ENCODE measurements at regions not wholly inside any gene's neighbourhood (a gene's known extent, or its start where the extent isn't known, plus 50 kb on each side); places are given as distances from the start of the nearest gene placed in this dataset.

DNA sequence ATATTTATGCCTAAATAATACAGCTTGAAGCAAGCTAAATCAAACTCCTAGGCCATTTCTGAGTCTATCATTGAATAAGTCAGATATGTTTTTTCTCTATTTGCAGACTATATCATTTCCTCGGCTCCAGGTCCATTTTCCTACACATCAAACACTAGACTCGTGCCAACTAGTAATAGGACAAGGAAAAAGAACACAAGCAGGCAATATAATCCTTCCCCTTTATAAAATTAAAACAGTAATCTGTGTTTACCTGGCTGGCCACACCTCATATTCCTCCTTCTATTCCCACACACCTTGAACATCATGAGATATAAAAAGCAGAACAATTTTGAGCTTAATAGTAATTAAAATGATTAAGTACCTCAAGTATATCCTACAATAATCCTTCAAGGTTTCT, 325.7 kb downstream of the TFEC start:
- no peak for DNase-seq

DNA sequence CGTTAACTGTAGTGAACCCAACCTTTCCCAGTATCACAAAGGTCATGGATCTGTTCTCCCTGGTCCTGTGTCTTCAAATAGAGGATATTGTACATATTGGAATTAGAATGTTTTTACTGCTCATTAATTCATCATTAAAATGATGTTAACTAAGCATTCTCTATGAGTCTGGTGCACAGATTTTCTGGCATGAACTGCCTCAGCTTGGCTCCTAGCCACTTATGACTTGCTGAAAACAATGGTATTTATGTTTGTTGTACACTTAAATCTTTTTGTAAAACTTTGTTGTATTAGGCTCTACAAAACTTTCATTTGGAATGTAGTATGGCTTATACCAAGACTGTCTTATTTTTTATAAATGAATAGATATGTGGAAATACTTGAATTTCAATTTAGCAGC, 329.4 kb downstream of the TFEC start:
- DNase-seq, result no peak

DNA sequence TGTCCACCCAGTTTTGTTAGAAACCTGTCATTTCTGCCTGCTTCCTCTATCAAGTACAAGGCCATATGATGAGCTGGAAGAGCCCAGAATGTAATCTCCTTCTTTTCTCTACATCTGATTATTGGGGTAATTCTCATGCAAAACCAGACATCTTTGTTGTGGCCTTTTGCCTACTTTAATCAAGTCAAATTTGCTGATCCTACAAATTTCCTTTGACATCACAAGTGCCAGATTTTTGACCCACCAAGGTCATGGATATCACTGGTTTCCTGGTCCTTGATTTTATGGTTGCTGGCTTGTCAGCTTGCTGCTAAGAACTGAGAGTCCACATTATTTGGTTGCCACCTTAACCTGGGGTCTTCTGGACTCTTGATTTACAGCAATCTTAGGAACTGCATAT, 336.1 kb downstream of the TFEC start:
- DNase-seq, result no peak

DNA sequence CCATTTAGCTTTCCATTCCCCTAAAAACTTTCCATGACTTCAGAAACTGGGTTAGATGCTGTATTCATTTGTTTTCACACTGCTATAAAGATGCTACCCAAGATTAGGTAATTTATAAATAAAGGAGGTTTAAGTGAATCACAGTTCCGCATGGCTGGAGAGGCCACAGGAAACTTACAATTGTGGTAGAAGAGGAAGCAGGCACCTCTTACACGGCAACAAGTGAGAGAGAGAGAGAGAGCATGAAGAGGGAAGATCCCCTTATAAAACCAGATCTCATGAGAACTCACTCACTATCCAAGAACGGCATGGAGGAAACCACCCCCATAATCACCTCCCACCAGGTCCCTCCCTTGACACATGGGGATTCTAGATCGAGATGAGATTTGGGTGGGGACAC, 336.8 kb downstream of the TFEC start:
- no peak for DNase-seq

DNA sequence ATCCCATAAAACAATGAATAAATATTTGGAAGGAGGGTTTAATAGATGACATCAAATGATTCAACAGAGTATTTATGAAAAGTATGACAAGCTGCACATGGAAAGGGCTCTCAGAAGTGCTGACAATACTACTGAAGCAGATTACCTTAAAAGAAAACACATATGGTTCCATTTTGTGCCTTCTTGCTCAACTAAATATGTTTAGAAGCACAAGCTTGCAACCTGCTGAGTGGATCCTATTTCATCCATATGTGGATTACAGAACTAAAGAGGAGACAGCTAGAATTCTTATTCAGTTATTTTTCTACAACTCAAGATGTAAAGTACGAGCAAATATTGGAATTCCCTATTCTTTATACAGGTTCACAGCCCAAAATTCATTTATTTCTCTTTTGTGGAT, 340.6 kb downstream of the TFEC start:
- no peak for DNase-seq

DNA sequence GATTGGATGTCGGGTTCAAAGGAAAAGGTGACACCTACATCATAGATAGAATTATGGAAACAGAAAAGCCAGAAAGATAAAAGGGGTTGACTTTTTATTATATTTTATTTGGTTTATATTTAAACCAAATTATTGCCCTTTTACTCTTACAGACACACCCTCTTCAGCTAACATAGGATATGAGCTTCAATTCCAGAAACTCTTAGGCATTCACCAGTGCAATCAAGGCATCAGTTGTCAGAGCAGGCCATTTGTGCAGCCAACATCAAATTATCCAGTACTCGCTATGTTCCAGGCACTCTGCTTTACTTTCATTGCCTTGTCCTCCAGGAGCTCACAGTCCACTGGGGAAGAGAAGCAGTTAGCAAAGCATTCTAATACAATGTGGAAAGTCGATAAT, 347.5 kb downstream of the TFEC start:
- no peak for DNase-seq

DNA sequence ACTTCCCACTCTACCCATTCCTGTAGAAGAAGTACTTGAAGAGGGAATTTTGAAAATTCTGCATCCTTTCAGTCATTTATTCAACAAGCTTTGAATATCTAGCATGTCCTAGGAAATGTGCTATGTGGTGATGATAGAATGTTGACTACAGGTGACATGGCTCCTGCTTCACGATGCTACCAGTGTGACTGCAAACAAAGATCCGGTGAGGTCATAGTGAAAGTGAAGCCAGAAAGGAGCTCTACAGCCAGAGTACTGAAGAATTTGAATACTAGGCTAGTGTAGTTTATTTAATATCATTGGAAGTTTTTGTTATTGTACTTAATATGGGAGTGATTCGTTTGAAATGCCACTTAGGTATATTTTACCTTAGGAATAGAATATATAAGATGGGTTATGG, 348.1 kb downstream of the TFEC start:
- no peak for DNase-seq

DNA sequence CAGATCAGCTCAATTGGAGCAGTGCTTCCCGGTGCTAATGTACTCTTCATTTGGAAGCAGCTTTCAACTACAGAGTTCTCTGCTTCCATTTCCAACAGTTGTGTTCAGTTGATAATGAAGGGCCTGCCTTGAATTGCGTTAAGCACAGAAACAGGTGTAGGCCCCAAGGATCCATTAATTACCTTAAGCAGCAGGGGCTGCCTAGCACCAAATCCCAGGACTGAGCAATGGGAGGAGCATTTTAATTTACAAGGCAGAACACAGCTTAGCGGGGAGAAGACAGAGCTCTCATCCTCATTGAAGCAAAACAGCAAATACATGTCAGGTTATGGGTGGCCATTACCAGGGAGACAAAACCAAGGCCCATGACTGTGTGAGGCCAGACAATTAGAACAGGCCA, 349.6 kb downstream of the TFEC start:
- no peak for DNase-seq

DNA sequence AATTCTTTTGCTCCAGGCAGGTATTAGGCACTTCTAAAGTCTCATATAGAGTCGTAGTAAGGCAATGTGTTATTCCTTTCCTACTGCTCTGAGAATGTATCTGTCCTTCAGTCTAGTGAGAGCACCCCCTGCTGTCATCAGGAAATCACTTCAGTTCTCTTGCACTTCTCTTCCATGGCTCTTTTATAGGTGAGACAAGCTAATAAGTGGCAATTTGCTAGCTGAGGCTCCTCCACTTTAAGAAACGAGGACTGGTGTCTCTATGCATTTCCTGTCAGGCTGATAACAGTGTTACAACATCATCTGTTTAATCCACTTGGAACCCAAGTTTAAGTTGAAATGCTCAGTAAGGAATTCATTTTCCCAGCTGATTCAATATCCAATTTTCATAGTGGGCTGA, 350.6 kb downstream of the TFEC start:
- DNase-seq, result no peak

DNA sequence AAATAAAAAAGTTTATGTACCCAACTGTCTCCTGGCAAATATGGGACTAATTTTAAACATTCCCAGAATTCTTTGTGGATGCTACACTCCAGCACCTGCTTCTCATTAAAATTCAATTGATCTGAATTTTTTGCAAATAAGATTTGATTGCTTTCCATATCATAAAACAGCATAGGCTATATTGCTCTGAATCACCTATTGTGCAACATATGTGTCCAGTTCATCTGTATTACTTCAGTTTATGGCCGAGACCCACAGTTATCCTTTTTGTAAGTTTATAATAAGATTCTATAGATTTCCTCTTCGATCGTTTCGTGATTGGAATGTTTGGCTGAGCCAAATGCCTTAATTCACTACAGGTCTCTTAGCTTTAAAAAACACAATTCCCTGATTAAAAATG, 351.1 kb downstream of the TFEC start:
- DNase-seq, result no peak

DNA sequence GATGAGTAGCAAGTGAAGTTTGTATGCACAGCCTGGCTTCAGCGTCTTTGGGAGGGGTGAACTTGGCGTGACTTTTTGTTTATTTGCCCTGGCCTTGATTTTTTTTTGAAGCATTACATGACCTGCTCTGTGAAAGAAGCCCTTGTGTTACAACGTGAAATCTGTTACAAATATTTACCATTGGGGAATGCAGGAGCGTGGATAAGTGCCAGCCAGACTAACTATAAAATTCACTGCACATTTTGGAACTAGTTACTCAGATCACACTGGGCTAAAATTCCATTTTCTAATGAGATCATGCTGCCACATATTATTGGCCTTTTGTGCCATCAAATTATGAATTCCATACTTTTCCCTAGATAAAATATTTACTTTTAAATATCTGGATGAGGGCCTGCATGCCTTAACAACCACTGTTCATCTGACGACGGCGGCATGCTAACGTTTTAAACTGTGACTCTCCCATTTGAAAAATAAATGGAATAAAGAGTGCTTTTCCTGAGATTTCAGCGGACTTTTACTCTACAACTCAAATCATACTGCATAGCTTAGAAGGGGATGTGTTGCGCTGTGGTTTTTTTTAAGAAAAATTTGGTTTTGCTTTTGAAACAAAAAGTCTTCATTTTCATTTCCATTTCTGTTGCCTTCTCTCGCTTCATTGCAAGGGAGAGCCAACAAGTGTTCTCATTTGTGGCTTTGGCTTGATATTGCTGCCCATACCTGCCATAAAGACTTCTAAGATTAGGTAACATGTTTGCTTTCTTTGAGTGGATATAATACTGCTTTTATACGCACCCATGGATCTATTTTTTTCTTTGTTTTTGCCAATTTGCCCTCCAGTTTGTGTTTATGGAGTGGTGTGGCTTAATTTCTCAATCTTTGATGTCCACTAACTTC, 352.2 kb downstream of the TFEC start:
- no peak for DNase-seq

DNA sequence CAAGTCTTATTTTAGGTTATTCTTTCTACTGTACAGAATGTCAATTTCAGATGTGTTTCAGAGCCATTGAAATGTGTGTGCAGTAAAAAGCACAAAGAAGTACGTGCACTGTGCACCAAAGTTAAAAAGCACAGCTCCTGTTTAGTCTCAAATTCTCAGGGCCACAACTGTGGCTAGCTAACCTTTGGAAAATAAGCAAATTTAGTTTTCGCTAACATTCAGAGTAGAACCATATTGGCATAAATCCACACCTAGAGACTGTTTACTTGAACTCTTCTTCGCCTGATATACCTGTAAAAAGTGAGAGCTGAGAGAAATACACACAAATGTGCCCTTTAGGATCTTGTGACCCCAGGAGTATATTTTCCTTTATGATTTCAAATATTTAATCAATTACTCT, 353.9 kb downstream of the TFEC start:
- DNase-seq, result no peak

DNA sequence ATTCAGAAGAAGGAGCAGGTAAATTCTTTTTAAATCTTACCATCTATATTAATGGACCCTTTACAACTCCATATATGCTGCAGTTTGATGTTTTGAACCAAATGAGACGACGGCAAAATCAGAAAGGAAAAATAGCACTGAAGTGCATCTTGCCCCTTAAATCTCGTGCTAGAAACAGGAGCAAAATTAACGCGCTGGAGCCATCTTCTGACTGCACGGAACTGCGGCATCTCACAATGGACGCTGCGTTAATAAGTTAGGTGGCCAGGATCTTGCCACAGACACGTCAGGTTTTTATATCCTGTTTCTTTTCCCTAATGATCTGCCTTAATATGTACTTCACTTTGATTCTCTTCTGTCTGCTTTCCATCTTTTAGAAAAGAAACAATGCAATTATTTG, 354.5 kb downstream of the TFEC start:
- DNase-seq, result no peak

DNA sequence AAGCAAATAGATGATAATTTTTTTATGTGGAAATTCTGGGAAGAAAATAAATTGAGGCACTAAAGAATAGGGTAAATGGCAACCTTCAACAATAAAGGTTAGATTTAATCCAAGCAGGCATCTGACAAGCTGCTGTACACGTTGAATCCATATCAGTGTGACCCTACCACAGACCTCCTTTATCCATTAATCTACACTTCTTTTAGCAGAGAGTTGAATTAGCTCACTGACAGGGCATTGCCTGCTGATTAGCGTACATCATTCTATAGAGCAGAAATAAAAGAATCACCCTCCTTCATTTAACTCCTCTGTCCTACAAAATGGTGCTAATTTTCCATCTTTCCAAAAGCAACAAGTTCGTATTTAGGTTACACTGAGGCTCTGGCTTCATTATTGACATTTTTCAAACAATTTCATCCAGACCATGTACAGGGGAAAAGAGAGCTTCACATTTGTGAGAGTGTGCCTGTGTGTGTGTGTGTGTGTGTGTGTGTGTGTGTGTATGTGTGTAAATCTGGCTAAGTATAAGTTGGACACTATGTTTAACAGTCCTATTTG, 356.0 kb downstream of the TFEC start:
- no peak for DNase-seq

DNA sequence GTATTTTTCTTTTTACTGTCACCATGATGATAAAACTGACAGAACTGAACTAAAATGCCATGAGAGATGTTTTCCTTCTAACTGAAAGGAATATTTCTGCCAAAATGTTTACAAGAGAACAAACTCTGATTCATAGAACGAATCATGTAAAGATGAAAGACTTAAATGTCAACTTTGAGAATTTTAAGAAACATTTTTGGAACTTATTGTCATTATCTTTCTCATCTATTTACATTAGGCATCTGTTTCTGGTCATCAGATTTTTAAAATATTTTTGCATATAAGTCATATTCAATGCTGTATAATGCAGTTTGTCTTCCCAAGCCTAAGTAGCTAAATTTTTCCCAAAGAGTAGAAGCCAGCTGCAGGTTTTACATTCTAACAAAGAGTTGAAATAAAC, 358.5 kb downstream of the TFEC start:
- DNase-seq, result no peak

DNA sequence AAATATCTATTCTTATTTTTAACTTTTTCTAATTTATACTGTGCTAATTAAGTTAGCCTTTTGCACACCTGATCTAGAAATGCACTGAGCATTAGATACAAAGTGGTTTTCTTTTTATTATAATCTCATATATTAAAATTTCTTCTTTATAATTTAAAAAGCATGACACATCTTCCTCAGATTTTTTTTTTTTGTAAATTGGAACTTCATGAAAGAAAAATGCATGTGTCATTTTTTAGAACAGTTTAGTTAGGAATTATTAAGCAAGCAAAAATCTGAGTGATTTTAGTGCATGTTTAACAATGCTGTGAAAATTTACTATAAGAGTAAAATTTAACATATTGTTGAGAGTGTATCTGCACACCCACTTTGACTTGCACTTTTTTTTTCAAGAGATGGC, 367.9 kb downstream of the TFEC start:
- DNase-seq, result no peak

DNA sequence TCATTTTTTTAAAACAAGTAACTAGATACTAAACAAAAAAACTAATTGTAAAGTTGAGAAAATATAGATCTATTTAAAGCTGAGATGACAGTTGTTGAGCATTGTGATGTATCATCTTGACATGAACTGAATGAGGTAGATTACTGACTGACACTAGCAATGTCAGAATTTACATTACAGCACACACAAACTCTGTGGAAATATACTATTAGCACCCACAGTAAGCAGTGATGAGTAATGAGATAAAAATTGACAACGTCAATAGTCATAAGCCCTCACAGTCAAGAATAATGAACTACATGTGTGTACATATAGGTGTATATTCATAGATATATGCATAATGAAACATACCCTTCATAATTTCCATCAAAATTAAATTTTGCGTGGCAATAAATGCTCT, 368.4 kb downstream of the TFEC start:
- no peak for DNase-seq

DNA sequence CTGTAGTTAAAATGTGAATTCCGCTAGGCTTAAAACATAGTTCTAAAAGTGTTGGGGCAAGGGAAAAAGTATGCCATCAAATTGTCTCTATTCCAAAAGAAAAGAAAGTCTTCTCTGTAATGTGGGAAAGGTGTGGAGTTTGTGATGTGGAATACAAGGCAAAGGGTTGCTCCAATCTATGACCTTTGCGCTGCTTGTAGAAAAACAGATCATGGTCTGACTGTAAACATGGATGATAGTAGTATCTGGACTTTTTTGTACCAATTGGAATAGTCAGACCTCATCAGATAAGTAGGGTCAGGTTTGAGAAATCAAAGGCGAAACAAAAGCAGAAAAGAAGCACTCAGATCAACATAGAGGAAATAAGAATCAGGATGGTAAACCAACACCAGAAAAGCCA, 372.3 kb downstream of the TFEC start:
- DNase-seq, result no peak

DNA sequence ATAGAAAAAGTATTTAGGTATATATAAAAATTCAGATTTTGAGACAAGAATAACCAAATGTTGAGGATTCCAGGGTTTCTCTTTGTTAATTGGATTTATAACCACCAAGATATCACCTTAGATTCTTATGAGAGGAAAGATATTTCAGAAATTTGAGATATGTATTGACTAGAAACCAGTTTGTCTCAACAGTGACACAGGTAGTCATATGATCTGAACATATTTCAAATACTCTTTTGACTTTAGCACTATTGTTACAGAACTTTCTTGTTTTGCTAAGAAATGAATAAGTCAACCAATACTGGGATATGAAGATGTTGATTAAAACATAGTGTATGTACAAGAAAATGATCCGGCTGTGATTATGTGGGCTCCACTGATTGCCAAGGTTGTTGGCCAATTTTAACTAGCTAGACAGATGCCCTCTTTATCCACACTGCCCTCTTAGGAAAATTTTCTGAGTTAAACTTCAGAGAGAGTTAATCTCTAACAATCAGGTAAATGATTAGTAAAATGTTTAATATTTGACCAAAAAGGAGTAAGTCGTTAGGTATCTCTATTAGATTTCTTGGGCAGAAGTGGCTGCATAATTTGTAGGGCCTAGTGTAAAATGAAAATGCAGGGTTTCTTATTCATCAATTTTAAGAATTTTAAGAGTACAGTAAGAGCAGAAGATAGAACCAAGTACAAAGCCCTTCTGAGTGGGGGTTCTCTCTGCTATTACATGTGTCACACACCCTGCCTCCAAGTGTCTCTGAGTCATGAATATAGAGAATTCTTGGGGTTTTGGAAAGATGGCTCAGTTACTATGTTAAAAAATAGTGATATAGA, 376.0 kb downstream of the TFEC start:
- no peak for DNase-seq

DNA sequence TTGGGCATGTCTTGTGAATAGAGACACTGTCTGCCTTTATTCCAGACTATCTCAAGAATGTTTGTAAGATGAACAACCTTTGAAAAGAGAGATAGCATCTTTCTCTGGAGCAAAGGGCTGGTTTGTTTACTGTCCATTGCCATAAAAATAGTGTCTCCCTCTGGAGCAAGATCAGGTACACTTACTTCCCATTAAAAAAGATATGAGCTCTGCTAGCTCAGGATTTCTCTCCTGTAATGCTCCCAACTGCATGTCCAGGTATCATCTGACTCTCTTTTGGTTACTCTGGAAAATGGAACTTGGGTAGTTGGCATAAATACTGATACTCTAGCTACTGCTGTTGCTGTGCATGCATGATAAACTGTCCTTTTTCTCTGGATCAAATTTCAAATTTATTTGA, 381.1 kb downstream of the TFEC start:
- no peak for DNase-seq

DNA sequence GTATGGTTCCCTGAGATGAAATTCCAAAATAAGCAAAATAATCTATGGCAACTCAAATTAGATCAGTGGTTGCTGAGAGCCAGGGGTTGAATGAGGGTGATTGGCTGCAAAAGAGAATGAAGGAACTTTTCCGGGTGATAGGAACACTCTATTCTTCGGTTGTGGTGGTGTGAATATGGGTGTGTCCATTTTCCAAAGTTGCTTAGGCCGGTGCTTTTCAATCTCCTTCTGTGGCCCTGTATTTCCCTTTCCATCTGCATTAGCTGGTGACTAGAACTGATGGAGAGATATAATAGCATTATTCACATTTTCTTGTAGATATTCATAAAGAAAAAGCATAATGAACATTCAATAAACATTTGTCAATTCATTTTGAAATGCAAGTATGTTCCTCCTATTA, 382.9 kb downstream of the TFEC start:
- no peak for DNase-seq

DNA sequence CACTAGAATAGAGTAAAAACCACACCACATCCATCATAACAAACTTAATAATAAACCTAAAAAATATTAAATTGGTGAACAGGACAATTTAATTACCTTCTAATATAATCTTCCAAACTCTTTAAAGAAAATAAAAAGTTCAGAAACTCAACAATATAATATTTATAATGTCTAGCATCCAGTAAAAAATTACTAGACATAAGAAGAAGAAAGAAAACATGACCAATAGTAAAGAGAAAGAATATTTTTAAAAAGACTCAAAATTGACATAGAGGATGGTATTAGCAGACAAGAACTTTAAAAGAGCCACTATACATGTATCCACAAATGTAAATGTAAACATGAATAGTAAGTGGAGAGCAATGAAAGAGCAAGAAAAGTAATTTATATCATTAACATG, 388.4 kb downstream of the TFEC start:
- no peak for DNase-seq

DNA sequence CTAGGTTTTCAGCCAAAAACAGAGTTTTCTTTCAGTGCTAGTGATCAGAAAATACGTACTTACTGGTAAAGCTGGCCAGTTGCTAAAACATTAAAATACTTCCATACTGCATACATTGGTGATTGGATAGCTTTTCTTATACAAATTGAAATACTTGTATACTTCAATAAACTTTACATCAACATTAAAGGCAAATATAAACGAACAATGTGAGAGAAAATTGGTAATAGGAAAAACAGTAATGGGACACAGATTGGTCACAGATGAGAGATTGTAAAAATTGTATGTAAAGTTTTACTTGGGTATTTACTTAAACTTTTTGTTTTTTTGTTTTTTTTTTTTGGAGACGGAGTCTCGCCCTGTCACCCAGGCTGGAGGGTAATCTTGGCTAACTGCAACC, 391.7 kb downstream of the TFEC start:
- no peak for DNase-seq

DNA sequence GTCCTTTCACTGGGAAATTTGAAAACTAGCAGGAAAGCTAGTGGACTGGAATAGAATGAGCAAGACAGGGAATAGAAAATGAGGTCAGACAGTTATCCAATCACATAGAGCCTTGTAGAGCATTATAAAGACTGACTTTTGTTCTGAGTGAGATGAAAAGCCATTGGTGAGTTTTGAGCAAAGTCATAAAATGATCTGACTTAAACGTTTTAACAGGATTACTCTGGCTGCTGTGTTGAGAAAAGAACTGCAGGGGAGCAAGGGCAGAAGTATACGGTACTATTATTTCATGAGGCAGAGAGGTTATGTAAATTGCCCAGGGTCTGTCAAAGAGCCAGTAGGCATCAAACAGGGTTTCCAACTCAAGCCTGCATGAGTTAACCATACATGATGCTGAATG, 393.4 kb downstream of the TFEC start:
- DNase-seq, result no peak

All from KG1 (cell line).